GM18517 (cell line): ENCODE measurements at regions not wholly inside any gene's neighbourhood (a gene's known extent, or its start where the extent isn't known, plus 50 kb on each side); places are given as distances from the start of the nearest gene placed in this dataset.

ENCODE experiments used
- ATAC-seq: cut with Tn5 transposase; IDR thresholded peaks from one replicate; pipeline ENCODE4 v1.9.1; 2021; ENCODE audit warnings: mild to moderate bottlenecking, moderate library complexity; ENCODE audit not compliant: unreplicated experiment

- peak; percentile 90 for ATAC-seq
These were observed 51.2 kb upstream of the CDH5 start for GRCh38 chr16:66315210-66315825.

GRCh38 chr16:66311306-66311705, 55.2 kb upstream of the CDH5 start:
- no peak for ATAC-seq

- ATAC-seq = no peak
These were observed 57.2 kb upstream of the CDH5 start for GRCh38 chr16:66309215-66309807.

- no peak for ATAC-seq
These were observed 58.4 kb upstream of the CDH5 start for GRCh38 chr16:66308096-66308495.

DNA sequence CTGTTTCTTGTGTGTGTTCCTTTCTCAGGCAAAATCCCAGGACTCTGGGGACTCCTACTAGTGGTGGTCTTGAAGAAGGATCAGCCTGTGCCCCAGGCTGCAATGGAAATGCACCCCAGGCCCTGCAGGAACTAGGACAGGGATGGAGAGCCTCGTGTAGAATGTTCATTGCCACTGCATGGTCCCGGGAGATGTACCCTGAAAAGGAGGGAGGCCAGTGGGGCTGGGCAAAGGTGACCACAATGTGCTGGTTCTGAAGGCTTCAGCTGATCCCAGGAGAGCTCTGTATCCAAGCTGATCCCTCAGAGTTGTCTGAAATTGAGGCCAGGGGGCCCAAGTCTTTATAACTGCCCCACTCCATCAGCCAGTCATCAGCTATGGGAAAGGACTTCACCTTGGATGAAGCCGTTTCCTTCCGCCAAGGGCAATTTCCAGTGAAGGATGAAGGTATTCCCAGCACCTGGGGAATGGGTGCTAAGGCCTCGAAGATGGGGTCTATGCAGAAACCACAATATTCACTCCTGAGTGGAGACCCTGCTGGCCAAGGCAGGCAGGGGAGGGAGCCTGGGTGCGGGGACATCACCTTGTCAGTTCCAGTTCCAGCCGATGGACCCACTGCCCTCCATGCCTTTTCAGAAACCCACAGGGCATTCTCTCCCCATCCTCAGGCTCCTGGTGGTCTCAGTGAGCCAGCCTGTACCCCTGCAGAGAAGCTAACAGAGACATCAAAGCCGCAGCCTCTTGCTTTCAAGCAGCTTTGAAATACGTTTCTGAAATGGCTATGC, 59.9 kb upstream of the CDH5 start:
- ATAC-seq = no peak

GRCh38 chr16:66304961-66305360, 61.5 kb upstream of the CDH5 start:
- ATAC-seq = no peak

DNA sequence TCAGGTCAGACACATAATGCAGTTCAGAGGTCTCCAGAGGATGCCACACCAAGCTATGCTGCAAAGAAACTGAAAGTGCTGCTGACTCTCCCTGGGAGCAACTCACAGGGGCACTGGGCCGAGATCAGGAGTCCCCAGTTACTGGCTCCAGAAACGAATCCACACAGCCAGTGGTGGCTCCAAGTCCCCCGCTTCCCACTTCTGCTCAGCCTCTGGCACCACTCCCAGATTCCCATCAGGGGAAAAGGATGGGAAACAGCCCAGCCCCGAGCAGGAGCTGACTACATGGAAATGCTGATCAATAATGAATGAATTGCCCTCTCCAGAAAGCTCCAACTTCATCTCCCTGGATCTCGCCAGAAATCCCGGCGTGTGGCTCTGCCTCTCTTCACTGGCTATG, 62.3 kb upstream of the CDH5 start:
- no peak for ATAC-seq

GRCh38 chr16:66300501-66300900, 66.0 kb upstream of the CDH5 start:
- no peak for ATAC-seq

GRCh38 chr16:66300037-66300436, 66.5 kb upstream of the CDH5 start:
- no peak for ATAC-seq

DNA sequence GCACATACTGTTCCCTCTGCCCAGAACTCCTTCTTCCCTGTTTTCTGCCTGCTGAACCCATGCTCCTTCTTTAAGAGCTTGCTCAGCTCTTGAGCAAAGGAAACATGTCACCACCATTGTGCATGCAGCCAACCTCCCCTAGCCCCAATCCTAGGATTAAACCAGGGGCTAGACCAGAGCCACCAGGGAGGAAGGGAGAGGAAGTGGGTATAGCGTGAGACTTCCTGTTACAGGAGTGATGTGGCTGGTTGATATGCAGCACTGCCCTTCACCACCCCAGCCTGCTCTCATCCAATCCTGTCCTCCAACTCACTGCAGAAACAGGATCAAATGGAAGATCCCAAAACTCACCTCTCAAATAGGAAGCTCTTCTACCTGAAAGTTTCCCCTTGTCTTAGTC, 67.1 kb upstream of the CDH5 start:
- ATAC-seq = no peak

DNA sequence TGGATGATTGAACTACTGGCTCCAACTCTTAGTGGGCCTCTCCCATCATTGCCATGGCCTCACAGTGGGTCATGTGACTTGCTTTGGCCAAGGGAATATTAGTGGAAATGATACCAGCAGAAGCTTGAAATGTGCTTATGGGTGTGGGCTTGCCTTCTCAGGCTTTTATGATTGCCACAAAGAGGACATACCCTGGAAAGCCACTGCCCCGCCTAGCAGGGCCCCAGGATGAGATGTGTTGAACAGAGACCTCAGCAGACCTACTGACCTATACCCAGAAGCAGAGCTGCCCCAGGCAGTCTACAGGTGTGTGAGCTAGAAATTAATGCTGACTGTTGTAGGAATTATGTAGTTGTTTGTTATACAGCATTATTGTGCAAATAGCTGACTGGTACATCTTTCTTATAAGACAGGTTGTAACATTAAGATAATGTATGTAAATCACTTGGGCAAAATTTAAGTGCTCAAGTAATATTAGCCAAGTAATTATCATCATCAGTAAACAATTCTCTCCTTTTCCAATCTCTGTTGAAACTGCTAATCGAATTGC, 67.8 kb upstream of the CDH5 start:
- no peak for ATAC-seq

DNA sequence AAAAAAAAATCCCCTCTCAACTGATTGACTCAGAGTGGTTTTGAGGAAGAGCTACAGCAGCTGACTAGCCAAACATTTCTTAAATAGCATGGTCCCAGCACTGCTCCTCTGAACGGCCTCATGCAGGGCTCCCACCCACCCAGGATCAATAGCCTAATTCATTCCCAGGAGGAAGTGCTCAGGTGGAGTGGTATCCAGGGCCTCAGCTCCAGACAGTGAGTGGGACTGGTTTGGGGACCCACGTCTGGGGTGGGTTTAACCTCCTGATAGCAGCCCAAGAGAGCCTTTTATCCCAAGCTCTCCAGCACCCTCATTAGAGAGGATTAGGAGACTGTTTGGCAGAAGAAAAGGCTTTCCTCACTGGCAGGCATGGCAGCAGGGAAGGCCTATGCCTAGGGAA, 68.5 kb upstream of the CDH5 start:
- ATAC-seq = no peak

DNA sequence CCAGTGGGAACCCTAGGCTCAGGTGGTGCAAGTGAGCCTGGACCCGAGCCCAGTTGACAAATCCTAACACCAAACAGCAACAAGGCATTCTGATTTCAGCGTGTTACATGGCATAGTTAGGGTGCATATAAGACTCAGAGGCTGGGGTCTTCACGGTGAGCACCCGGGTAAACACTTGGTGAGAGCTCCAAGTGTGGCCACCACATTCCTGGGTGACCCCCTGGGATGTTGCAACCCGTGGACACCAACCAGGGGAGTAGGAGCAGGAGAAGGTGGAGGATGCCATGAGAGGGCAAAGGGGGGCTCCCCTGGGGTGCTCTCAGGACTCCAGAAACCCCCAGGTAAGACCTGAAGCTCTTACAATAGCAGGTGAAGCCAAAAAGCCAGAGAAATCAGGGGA, 69.9 kb upstream of the CDH5 start:
- ATAC-seq = no peak

- no peak for ATAC-seq
These were observed 70.5 kb upstream of the CDH5 start for GRCh38 chr16:66295761-66296546.

GRCh38 chr16:66295213-66295612, 71.3 kb upstream of the CDH5 start:
- no peak for ATAC-seq

- ATAC-seq = no peak
These were observed 72.0 kb upstream of the CDH5 start for GRCh38 chr16:66294507-66294906.

GRCh38 chr16:66293932-66294331, 72.6 kb upstream of the CDH5 start:
- no peak for ATAC-seq

- no peak for ATAC-seq
These were observed 73.2 kb upstream of the CDH5 start for GRCh38 chr16:66293207-66293735.

DNA sequence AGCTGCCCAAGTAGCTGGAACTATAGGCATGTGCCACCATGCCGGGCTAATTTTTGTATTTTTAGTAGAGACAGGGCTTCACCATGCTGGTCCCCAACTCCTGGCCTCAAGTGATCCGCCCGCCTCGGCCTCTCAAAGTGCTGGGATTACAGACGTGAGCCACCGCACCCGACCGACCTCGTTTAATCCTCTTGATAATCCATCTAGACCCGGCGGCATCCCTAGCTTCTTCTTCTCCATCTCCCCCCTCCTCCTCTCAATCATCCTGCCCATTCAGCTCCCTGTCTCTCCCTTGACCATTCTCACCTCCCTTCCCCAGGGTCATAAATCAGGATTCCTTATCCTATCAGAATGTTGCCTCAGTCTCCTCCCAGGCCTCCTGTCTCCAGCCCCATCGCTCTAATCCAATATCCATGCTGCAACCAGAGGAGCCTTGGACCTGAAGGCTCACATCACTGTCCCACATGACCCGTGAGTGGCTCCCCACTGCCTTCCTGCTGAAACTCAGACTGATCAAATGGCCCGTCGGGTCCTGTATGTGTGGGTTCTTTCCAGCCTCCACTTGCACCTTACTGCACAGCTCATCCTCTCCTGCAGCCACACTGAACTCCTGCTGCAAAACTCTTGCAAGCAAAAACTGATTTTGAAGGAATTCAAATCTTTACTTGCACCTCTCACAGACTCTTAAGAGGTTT, 74.1 kb upstream of the CDH5 start:
- ATAC-seq = no peak

DNA sequence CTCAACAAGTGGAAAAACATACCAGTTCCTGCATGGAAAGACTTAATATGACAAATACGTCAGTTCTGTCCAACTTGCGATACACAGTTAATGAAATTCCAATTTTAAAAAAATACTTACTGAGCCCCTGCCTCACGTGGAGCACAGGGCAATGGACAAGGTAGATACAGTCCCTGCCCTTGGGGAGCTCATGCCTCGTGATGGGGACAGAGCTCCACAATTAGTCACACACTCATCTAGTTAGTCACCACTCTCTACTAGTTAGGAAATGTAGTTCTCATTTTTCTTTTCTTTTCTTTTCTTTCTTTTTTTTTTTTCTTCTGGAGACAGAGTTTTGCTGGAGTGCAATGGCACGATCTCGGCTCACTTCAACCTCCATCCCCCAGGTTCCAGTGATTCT, 74.7 kb upstream of the CDH5 start:
- no peak for ATAC-seq
